B cell (primary cell): ENCODE measurements at regions not wholly inside any gene's neighbourhood (a gene's known extent, or its start where the extent isn't known, plus 50 kb on each side); places are given as distances from the start of the nearest gene placed in this dataset.

Experiments used
- EZH2 ChIP-seq: IDR thresholded peaks from 2 replicates; pipeline ENCODE4 v1.6.1; 2012; ENCODE audit warnings: borderline replicate concordance, low read depth, mild to moderate bottlenecking, moderate library complexity, low read length; ENCODE audit not compliant: insufficient read depth, poor library complexity, severe bottlenecking
- TF ChIP-seq, protein P1 (sequence below): fragments of 200-600 bp; IDR thresholded peaks from one replicate; pipeline ENCODE4 v1.8.0; 2022; ENCODE audit warnings: antibody characterized with exemption, mild to moderate bottlenecking

DNA sequence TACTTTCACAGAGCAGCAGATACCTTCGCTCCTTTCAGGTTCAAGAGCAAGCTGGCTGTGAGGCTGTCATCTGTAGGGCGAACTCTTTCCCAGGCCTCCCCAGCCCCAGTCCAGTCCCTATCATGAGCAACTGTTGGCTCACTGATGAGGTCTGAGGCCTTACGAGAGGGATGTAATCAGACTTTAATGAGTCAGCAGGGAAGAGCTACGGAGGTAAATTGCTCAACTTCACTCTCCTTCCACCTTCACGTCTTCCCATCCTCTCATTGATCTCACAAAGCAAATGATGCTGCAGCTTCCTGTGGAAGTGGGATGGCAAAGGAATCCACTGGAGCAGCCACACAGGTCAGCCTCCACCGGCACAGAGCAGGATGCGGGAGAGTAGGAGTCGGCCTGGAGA lies 130.7 kb upstream of the TBCA start:
- TF ChIP-seq, protein P1, sequence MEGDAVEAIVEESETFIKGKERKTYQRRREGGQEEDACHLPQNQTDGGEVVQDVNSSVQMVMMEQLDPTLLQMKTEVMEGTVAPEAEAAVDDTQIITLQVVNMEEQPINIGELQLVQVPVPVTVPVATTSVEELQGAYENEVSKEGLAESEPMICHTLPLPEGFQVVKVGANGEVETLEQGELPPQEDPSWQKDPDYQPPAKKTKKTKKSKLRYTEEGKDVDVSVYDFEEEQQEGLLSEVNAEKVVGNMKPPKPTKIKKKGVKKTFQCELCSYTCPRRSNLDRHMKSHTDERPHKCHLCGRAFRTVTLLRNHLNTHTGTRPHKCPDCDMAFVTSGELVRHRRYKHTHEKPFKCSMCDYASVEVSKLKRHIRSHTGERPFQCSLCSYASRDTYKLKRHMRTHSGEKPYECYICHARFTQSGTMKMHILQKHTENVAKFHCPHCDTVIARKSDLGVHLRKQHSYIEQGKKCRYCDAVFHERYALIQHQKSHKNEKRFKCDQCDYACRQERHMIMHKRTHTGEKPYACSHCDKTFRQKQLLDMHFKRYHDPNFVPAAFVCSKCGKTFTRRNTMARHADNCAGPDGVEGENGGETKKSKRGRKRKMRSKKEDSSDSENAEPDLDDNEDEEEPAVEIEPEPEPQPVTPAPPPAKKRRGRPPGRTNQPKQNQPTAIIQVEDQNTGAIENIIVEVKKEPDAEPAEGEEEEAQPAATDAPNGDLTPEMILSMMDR = no peak
- TF ChIP-seq EZH2 = no peak
